GM18499 (cell line): ENCODE measurements at regions not wholly inside any gene's neighbourhood (a gene's known extent, or its start where the extent isn't known, plus 50 kb on each side); places are given as distances from the start of the nearest gene placed in this dataset.

ENCODE experiments used
- ATAC-seq: cut with Tn5 transposase; IDR thresholded peaks from one replicate; pipeline ENCODE4 v1.9.1; 2021; ENCODE audit warnings: moderate number of reproducible peaks; ENCODE audit not compliant: insufficient read depth, unreplicated experiment

DNA sequence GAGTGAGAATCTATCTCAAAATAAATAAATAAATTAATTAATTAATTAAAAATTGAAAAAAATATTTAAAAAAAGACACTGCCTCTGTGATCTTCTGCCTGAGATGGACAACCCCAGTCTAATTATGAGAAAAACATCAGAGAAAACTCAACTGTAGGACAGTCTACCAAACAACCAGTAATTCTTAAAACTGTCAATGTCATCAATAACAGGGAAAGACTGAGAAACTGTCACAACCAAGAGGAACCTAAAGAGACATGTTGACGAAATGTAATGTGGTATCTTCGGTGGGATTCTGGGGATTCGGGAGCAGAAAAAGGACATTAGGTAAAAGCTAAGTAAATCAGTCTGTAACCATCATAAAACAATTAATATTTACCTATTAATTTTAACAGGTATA, 265.4 kb upstream of the LMCD1 start:
- ATAC-seq, result no peak

DNA sequence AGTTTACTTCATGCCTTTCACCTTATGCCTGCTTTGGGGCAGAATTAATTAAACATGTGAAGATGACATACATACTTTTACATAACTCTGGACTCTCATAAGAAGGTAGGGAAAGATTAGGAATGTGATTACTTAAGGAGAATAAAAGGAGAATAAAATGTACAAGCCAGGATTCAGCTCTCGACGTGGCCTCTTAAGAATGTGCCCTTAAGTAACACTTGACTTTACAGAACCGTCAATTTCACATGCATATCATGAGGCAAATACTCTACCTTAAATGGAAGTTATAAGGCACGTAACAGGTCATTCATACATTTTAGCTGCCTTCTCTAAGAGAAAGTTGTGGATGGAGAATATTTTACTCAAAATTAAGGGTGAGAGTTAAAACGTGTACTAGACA, 263.7 kb upstream of the LMCD1 start:
- no peak for ATAC-seq

DNA sequence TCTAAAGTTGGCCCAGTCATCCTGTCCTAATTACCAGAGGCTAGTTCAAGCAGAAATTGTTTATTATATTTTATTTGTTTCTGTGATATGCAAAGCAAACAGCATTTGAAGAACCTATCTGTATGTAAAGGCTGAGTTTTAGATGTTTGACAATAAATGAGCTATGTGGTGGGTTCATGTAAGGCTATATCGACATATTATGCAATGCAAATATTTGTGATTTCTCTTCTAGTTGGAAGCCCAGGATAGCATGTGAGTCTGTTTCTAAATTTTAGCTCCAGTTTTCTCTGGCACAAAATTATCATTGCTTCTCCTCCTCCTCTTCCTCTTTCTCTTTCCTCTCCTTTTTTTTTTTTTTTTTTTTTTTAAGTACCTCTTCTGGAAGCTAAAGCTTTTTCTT, 263.2 kb upstream of the LMCD1 start:
- no peak for ATAC-seq

DNA sequence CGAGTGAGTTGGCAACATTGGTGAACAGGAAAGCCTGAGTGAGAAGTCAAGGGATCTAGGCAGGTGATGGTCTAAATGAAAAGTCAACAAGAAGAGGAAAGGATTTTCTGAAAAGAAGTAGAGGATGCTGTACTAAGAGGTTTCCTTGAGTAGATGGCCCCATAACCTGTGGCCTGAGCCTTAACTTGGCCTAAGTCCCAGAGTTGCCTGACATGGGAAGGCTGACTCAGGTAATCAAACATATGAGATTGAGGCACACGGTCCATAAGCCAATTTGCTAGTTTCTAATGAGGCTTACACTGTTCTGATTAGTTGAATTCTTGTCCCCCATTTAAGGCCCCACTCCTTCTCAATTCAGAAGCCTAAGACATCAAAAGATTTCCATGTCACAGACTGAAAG, 262.5 kb upstream of the LMCD1 start:
- ATAC-seq, result no peak

DNA sequence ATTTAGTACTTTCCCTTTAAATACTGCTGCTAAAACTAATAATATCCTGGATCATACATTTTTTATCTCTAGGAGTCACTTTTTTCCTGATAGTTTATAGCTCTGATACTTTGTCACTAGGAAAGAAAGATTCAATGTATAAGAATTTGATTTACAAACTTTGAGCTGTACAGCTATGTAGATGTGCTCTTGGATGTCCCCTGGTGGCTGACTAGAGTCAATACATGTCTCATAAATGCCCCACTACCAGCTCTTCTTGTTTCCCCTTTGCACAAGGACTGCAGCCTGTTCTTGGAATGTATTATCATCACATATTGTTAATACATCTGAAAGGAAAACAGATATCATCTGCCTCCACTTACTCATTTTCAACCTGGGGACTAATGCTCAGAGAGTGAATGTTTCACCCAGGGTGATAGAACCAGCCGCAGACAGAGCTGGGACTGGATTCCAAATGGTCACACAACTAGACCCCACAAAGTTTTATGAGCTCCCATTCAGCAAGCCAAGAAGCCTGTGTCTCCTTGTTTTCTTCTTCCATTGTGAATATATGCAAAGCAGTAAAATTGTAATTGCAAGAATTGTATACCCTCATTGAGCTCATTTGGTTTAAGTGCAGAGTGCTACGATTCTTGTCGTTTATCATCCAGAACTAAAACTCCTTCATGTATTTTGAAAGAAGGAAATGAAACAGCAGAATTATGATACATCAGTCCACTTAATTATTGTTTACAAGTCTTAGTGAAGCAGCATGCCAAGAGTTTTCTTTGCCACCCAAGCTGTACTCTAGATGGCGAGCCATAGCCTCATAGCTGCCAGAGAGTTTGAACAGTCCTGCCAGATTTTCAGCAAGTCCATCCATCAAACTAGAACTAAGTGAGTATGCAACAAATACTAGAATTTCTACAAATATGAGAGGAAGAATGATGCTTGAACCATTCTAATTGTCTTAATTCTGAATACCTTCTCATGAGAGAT, 261.6 kb upstream of the LMCD1 start:
- peak; percentile 88 for ATAC-seq

- no peak for ATAC-seq
These were observed 255.6 kb upstream of the LMCD1 start for GRCh38 chr3:8246070-8246469.

DNA sequence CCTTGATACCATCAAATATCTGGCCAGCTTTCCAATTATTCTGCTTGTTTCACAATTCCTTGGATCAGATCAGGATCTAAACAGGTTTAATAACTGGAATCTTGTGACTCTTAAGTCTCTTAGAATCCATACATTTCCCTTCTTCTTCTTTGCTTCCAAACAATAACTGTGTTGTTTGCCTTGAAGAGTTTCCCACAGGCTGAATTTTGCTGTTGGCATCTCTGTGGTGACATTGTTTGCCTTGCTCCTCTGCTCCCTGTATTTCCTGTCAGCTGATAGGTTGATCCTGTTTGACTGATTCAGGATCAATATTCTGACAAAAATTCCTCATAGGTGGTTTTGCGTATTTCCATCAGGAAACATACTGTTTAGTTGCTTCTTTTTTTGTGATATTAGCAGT, 248.4 kb upstream of the LMCD1 start:
- no peak for ATAC-seq

DNA sequence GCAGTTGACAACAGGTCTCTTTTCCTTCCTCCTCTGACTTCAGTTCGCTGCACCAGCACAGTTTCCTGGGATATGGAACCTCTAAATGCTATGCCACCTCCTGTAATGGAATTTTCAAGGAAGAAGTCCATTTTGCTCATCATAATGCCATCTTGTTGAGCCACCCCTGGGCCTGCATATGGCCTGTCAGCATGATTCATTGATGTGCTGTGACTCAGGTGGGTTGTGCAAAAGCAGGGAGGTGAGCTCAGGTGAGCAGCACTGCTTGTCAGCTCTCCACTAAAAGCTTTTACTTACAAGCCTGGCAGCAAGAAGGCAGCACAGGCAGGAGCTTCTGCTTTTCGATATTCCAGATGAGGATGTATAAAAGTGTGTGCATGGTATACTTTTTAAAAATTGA, 247.1 kb upstream of the LMCD1 start:
- no peak for ATAC-seq

- no peak for ATAC-seq
These were observed 245.9 kb upstream of the LMCD1 start for GRCh38 chr3:8255725-8256124.

- no peak for ATAC-seq
These were observed 245.1 kb upstream of the LMCD1 start for GRCh38 chr3:8256441-8257071.

DNA sequence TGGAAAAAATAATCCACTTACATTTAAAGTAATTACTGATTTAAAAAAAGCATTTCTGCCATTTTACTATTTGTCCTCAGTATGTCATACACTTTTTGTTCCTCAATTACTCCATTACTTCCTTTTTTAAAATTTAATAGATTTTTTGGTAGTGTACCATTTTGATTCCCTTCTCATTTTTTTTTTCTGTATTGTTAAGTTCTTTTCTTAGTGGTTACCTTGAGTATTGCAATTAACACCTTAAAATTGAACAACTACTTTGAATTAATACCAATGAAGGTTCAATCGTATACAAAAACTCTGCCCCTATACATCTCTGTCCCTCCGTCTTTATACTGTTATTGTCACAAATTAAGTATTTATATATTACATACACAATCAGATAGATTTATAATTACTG, 240.6 kb upstream of the LMCD1 start:
- no peak for ATAC-seq

DNA sequence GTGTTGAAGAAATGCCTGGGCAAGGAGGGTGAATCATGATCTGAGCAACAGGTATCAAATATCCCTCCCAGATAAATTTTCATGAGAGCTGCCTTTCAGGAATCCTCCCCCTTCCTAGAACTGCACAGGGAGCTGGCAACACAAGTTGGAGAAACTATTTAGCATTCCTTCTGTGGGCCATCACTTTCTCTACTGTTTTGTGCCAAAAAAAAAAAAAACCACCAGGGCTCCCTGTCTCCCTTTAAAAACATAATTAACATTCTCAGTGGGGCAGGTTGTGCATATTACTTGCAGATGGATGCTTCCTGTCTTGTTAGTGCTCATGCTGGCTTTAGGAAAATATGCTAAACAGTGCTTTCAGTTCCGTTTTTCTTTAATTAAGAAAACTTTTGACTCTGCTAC, 234.9 kb upstream of the LMCD1 start:
- no peak for ATAC-seq

DNA sequence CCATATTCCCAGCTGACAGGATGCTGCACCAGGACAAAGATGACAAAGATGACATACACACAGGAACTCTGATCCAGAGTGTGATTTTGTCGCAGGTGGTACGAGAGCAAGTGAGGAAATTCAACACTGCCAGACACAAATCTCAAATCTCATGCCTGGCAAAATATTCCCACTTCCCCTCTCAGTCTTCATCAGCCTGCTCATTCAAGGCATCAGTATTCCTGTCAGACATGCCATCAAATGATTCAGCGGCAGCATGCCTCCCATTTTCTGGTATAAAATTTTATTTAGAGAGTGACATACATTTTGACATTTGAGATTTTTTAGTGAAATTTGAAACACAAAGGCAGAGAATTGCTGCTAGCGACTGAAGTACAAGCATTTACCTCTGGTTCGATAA, 228.1 kb upstream of the LMCD1 start:
- no peak for ATAC-seq

DNA sequence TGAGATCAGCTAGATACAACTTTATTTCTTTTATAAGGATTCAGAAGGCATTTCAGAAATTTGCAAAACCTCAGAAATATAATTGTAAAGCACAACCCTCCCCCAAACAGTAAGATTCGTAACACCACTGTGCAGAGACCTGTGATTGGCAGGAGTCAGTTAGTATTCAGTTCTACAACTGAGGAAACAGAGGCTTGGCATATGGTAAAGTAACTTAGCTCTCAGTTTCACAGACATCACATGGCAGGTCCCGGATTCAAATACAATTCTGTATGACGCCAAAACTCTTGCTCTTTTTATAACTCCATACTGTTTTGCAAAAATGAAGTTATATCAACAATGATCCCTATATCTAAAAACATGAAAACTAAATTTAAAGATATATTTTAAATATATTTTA, 225.6 kb upstream of the LMCD1 start:
- no peak for ATAC-seq

DNA sequence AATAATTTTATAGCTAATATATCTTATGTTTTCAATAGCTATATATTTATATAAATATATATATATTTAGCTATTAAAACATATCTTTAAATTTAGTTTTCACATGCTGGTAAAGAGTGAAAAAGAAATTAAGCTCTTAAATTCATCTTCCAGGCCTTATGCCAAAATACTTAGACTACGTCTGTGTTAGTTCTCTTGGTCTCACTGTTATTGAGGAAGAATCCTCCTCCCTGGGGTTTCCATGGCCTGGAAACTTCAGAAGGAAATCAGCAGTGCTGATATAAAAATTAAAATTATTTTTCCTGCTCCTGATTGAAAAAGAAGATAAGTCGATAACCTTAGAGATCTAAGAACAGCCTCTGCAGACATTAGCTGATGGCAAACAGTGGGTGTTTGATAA, 225.1 kb upstream of the LMCD1 start:
- no peak for ATAC-seq

DNA sequence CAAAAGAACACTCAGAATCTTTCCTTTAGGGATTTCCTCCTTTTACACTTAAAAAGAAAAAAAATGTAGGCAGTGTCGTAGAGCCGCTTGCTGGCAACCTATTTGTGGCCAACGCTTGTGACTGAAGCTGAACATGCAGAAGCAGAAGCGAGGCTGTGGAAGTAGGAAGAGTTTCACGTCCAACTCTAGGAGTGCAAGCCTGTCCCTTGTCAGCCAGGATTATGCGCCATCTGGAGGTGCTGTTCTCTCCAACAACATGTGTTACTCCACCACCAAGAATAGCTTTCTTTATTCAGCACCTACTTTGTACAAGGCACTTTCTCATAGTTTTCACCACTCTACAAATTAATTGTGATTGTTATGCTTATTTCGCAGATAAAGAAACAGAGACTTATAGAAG, 223.2 kb upstream of the LMCD1 start:
- ATAC-seq, result no peak

- no peak for ATAC-seq
These were observed 222.1 kb upstream of the LMCD1 start for GRCh38 chr3:8279476-8279875.

DNA sequence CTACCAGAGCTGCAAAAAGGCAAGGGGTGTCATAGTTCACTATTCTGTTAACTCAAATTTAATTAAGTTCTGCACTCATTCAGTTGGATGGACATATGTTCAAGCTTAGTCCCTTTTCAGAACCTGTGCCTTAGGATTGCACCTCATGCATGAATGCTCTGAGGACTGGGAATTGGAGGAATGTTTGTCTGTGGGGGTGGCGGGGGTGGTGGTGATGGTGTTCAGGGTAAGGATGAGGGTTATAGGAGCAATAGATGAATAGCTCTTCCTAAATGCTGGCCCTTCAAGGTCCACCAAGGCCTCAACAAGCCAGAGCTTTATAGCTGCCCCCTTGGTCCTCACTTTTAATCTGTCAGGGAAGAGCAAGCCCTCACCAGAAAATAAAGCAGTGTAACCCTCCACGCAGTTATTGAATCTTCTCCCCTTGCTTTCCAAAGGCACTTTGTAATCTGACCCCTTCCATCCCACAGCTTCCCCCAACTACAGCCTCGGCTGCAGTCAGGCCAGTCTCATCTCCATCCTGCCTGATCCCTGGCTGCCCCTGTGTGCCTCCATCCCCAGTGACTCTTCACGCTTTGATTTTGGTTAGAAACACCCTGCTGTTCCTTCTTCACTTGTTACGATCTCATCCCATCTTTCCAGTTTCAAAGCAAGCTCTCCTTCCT, 221.6 kb upstream of the LMCD1 start:
- no peak for ATAC-seq

GRCh38 chr3:8282541-8283165, 219.0 kb upstream of the LMCD1 start:
- no peak for ATAC-seq

GRCh38 chr3:8283193-8283592, 218.4 kb upstream of the LMCD1 start:
- no peak for ATAC-seq

DNA sequence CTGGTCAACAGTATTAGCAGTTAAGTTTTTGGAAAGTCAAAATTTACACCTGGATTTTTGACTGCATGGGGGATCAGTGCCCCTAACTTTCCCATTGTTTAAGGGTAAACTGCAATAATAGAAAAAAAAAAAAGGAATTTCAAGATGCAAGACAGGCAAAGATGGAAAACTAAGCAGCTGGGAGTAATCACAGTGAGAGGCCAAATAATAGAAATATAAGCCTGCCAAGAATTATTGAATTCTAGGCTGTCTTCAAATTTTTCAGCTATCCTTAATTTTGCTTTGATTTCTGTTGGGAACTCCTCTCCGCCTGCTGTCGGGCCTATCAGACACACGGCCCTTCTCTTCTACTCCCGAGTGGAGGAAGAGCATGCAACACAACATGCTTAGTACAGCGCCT, 215.5 kb upstream of the LMCD1 start:
- no peak for ATAC-seq
